ENCODE measurements at regions not wholly inside any gene's neighbourhood (a gene's known extent, or its start where the extent isn't known, plus 50 kb on each side); places are given as distances from the start of the nearest gene placed in this dataset.

GRCh38 chr7:136339464-136339863 lies 362.3 kb upstream of the MTPN start:
- DNase-seq (ENCODE audit: low read depth in 4 of 4, low spot score in 2 of 4), result no peak

- no peak for DNase-seq (ENCODE audit: low read depth in 4 of 4, low spot score in 2 of 4)
Measured at GRCh38 chr7:136336932-136337331, 359.8 kb upstream of the MTPN start.

- DNase-seq (ENCODE audit: low read depth in 4 of 4, low spot score in 2 of 4), result no peak
Measured at GRCh38 chr7:136333636-136334035, 356.5 kb upstream of the MTPN start.

GRCh38 chr7:136326045-136326609 lies 349.0 kb upstream of the MTPN start:
- no peak for DNase-seq (ENCODE audit: low read depth in 4 of 4, low spot score in 2 of 4)

- no peak for DNase-seq (ENCODE audit: low read depth in 4 of 4, low spot score in 2 of 4)
Measured at GRCh38 chr7:136325578-136325977, 348.4 kb upstream of the MTPN start.

- no peak for DNase-seq (ENCODE audit: low read depth in 4 of 4, low spot score in 2 of 4)
Measured at GRCh38 chr7:136325027-136325426, 347.9 kb upstream of the MTPN start.

- DNase-seq (ENCODE audit: low read depth in 4 of 4, low spot score in 2 of 4), result no peak
Measured at GRCh38 chr7:136324073-136324704, 347.0 kb upstream of the MTPN start.

- DNase-seq (ENCODE audit: low read depth in 4 of 4, low spot score in 2 of 4), result no peak
Measured at GRCh38 chr7:136312592-136312991, 335.4 kb upstream of the MTPN start.

GRCh38 chr7:136309407-136309806 lies 332.2 kb upstream of the MTPN start:
- DNase-seq (ENCODE audit: low read depth in 4 of 4, low spot score in 2 of 4), result no peak

GRCh38 chr7:136308230-136308629 lies 331.1 kb upstream of the MTPN start:
- no peak for DNase-seq (ENCODE audit: low read depth in 4 of 4, low spot score in 2 of 4)

GRCh38 chr7:136303162-136303561 lies 326.0 kb upstream of the MTPN start:
- DNase-seq (ENCODE audit: low read depth in 4 of 4, low spot score in 2 of 4), result no peak

- no peak for DNase-seq (ENCODE audit: low read depth in 4 of 4, low spot score in 2 of 4)
Measured at GRCh38 chr7:136302049-136302448, 324.9 kb upstream of the MTPN start.

- DNase-seq (ENCODE audit: low read depth in 4 of 4, low spot score in 2 of 4), result no peak
Measured at GRCh38 chr7:136294977-136295376, 317.8 kb upstream of the MTPN start.

- DNase-seq (ENCODE audit: low read depth in 4 of 4, low spot score in 2 of 4), result no peak
Measured at GRCh38 chr7:136293841-136294391, 316.8 kb upstream of the MTPN start.

- no peak for DNase-seq (ENCODE audit: low read depth in 4 of 4, low spot score in 2 of 4)
Measured at GRCh38 chr7:136293272-136293671, 316.1 kb upstream of the MTPN start.

- no peak for DNase-seq (ENCODE audit: low read depth in 4 of 4, low spot score in 2 of 4)
Measured at GRCh38 chr7:136292365-136292764, 315.2 kb upstream of the MTPN start.

GRCh38 chr7:136290351-136290750 lies 313.2 kb upstream of the MTPN start:
- peak; percentile 15 to 41 (median 26) for DNase-seq (ENCODE audit: low read depth in 4 of 4, low spot score in 2 of 4)

- DNase-seq (ENCODE audit: low read depth in 4 of 4, low spot score in 2 of 4), result no peak
Measured at GRCh38 chr7:136278057-136278456, 300.9 kb upstream of the MTPN start.

- no peak for DNase-seq (ENCODE audit: low read depth in 4 of 4, low spot score in 2 of 4)
Measured at GRCh38 chr7:136275794-136276193, 298.6 kb upstream of the MTPN start.

- DNase-seq (ENCODE audit: low read depth in 4 of 4, low spot score in 2 of 4), result no peak
Measured at GRCh38 chr7:136274636-136275345, 297.6 kb upstream of the MTPN start.

GRCh38 chr7:136272934-136273333 lies 295.8 kb upstream of the MTPN start:
- no peak for DNase-seq (ENCODE audit: low read depth in 4 of 4, low spot score in 2 of 4)

- DNase-seq (ENCODE audit: low read depth in 4 of 4, low spot score in 2 of 4), result no peak
Measured at GRCh38 chr7:136267822-136268221, 290.7 kb upstream of the MTPN start.

All from left renal cortex interstitium (tissue), 4 donors.